Transverse colon (tissue), 4 donors: ENCODE measurements at regions not wholly inside any gene's neighbourhood (a gene's known extent, or its start where the extent isn't known, plus 50 kb on each side); places are given as distances from the start of the nearest gene placed in this dataset.
A peak's percentile ranks its signal among the peaks of the same experiment; 100 is the strongest.

ENCODE experiments used
- DNase-seq: peaks from one replicate; pipeline ENCODE4 v3.0.0-alpha.2; 2019
- H3K27ac ChIP-seq, 4 donors: fragments of 200-600 bp; sonication (generic); 2 replicates each; pipeline ENCODE4 v1.5.1; 2016 to 2018; ENCODE audit warnings: inconsistent platforms in 4 of 4
- H3K27me3 ChIP-seq: fragments of 200-600 bp; sonication (generic); 2 replicates; pipeline ENCODE4 v1.5.1; 2017; ENCODE audit warnings: inconsistent platforms
- H3K36me3 ChIP-seq, 4 donors: fragments of 200-600 bp; sonication (generic); 2 replicates each; pipeline ENCODE4 v1.5.1; 2017 to 2019; ENCODE audit warnings: inconsistent platforms in 4 of 4
- H3K4me1 ChIP-seq, 4 donors: fragments of 200-600 bp; sonication (generic); 2 replicates each; pipeline ENCODE4 v1.5.1; 2017 to 2020; ENCODE audit warnings: inconsistent platforms in 4 of 4
- H3K4me3 ChIP-seq, 4 donors: fragments of 200-600 bp; sonication (generic); 1 replicate in 1 of 4; 2 replicates in 3 of 4; pipeline versions ENCODE4 v1.5.1 to v1.6.1; 2017 to 2019; ENCODE audit warnings: inconsistent platforms in 4 of 4
- H3K9me3 ChIP-seq, 2 donors: fragments of 200-600 bp; sonication (generic); 2 replicates each; pipeline ENCODE4 v1.5.1; 2017 to 2019; ENCODE audit warnings: inconsistent platforms in 2 of 2
- EP300 ChIP-seq: sonication (generic); formaldehyde crosslinking; IDR thresholded peaks from one replicate; pipeline ENCODE4 v1.6.1; 2017; ENCODE audit warnings: antibody characterized with exemption, low read depth
- POLR2A ChIP-seq: fragments of 450-650 bp; IDR thresholded peaks from one replicate; pipeline ENCODE4 v1.6.1; 2016; ENCODE audit warnings: antibody characterized with exemption, mild to moderate bottlenecking, moderate library complexity
- POLR2AphosphoS5 ChIP-seq, 3 donors: sonication (generic); formaldehyde crosslinking; IDR thresholded peaks; one replicate each; pipeline ENCODE4 v1.6.1; 2016; ENCODE audit warnings: antibody characterized with exemption in 3 of 3
- WGBS, 2 donors: methylation state at CpG; one replicate each; pipeline ENCODE4 v1.1.5; 2018; ENCODE audit warnings: low coverage in 1 of 2; 5-methylcytosine and 5-hydroxymethylcytosine counted together
- in situ Hi-C, 4 donors: fragments of 200-750 bp; cut with MboI; loops; one replicate each; pipeline versions ENCODE4 v1.15.0 to v1.15.1; 2017; ENCODE audit warnings: low sequenced_read_pairs in 3 of 4, low pct_ligation_motif_present in 1 of 4, low pct_unique_long_range_greater_than_20kb in 1 of 4
- intact Hi-C: fragments of 100-400 bp; cut with DNase I; formaldehyde crosslinking; loops from one replicate; pipeline ENCODE4 v1.15.1; 2023; ENCODE audit warnings: low total_unique reads
- TF ChIP-seq, protein P1 (sequence below), 5 experiments: fragments of 200-600 bp in 3 of 5; fragments of 450-650 bp in 2 of 5; sonication (generic) in 3 of 5; IDR thresholded peaks; 1 replicate in 2 of 5; 2 replicates in 3 of 5; pipeline ENCODE4 v1.5.1; 2016 to 2017; ENCODE audit warnings: antibody characterized with exemption in 5 of 5, inconsistent platforms in 3 of 5, mild to moderate bottlenecking in 2 of 5, moderate library complexity in 1 of 5

DNA sequence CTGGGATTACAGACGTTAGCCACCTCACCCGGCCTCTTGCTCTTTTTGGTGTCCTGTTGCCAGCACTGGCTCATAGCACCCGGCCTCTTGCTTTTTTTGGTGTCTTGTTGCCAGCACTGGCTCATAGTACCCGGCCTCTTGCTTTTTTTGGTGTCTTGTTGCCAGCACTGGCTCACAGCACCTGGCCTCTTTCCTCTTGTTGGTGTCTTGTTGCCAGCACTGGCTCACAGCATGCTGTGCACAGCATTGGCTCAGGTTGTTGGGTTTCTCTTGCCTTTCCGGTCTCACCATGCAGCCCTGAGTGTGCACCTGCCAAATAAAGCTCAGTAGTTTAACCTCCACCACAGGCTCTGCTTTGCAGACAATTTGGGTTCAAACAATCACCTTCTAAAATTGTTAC is 208.2 kb downstream of the THBS2 start:
- in situ Hi-C loops (no loop called here), intact Hi-C loops (no loop called here)
- Histone ChIP-seq H3K4me3 (no peak overlapping the region), H3K27ac (no peak overlapping the region), H3K27me3 (no peaks in the 10 kb centered on the region), H3K9me3 (no peaks in the 10 kb centered on the region), H3K36me3 (no peaks in the 10 kb centered on the region), H3K4me1 (no peaks in the 10 kb centered on the region)
- no peak for DNase-seq
- TF ChIP-seq, protein P1, sequence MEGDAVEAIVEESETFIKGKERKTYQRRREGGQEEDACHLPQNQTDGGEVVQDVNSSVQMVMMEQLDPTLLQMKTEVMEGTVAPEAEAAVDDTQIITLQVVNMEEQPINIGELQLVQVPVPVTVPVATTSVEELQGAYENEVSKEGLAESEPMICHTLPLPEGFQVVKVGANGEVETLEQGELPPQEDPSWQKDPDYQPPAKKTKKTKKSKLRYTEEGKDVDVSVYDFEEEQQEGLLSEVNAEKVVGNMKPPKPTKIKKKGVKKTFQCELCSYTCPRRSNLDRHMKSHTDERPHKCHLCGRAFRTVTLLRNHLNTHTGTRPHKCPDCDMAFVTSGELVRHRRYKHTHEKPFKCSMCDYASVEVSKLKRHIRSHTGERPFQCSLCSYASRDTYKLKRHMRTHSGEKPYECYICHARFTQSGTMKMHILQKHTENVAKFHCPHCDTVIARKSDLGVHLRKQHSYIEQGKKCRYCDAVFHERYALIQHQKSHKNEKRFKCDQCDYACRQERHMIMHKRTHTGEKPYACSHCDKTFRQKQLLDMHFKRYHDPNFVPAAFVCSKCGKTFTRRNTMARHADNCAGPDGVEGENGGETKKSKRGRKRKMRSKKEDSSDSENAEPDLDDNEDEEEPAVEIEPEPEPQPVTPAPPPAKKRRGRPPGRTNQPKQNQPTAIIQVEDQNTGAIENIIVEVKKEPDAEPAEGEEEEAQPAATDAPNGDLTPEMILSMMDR (IDR thresholded peaks at IDR 0.05): no peak
- TF ChIP-seq EP300: no peak
- TF ChIP-seq POLR2A: no peak
- no peak for TF ChIP-seq POLR2AphosphoS5 (IDR thresholded peaks at IDR 0.05)
- WGBS, 2 donors: 54 to 75% methylated on average over 4 to 5 of the region's 5 CpGs

DNA sequence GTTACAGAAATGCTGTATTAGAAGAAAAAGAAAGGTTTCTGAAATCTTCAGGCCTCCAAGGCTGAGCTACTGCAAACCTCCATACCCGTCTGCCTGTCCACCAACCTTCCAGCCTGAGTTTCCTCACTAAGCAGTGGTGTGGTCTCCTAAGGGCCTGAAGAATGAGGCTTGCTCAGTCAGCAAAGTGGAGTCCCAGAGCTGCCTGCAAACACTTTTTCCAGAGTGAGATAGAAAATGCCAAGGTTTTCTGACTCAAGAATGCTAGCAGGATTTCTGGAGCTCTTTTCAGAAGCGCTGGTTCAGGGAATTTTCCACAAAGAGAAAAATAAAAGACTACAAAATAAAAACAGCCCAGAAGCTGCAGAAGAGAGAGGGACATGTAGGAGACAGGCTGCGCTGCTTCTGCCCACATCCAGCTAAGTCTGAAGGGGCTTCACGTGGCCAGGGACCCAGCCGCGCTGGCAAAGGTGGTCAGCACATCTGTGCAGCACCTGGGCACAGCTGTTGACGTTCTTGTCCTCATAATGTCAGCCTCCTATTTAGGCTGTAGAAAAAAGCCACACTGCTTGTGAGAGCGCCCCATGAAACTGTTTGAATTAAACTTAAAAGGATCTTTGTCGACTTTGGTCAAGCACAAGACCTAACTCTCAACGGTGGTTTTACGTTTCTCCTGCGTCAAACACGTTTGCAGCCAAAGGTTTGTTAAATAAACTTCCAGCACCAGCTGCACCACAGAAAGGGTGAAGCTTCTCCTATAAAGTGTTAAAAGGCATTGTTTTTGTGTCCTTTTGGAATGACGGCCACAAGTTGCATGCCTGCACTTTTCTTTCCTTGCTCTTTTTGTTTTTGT is 209.0 kb downstream of the THBS2 start:
- no peaks in the 10 kb centered on the region for H3K4me1 ChIP-seq
- TF ChIP-seq POLR2A (no peak), POLR2AphosphoS5 (IDR thresholded peaks at IDR 0.05) (no peak), EP300 (no peak)
- intact Hi-C loops (no loop called here), in situ Hi-C loops (no loop called here)
- no peaks in the 10 kb centered on the region for H3K9me3 ChIP-seq
- DNase-seq: no peak
- H3K36me3 ChIP-seq: no peaks in the 10 kb centered on the region
- no peaks in the 10 kb centered on the region for H3K27me3 ChIP-seq
- peak overlapping the region in 1 of 4 donors; percentile 57 for H3K27ac ChIP-seq
- H3K4me3 ChIP-seq: no peak overlapping the region
- WGBS, 2 donors: 65 to 71% methylated on average over 4 to 14 of the region's 14 CpGs

- intact Hi-C loops (no loop called here), in situ Hi-C loops (no loop called here)
- no peak for TF ChIP-seq EP300
- no peak for TF ChIP-seq POLR2AphosphoS5 (IDR thresholded peaks at IDR 0.05)
- TF ChIP-seq POLR2A: no peak
- TF ChIP-seq, protein P1 (IDR thresholded peaks at IDR 0.05): no peak
- Histone ChIP-seq H3K36me3 (no peaks in the 10 kb centered on the region), H3K27me3 (no peaks in the 10 kb centered on the region), H3K4me3 (no peak overlapping the region), H3K9me3 (no peaks in the 10 kb centered on the region), H3K4me1 (no peaks in the 10 kb centered on the region), H3K27ac (no peak overlapping the region)
- no peak for DNase-seq
- WGBS, 2 donors: 67 to 94% methylated on average over 1 to 5 of the region's 5 CpGs
These were observed 211.6 kb downstream of the THBS2 start for GRCh38 chr6:169042061-169042460.

DNA sequence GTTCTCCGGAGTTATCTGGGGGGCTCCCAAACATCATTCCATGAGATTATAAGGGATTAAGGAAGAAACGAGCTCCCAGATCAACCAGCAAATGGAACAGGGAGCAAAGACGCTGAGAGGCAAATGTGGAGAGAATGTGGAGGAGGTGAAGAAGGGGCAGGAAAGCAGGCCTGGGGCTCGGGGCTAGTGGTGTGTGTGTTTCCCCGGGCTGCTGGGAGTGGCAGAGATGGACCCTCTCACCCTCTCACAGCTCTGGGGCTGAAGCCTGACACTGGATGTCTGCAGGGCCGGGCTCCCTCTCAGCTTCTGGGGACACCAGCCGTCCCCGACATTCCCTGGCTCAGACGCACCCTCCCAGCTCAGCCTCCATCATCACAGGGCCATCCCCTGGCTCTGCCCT is 212.6 kb downstream of the THBS2 start:
- in situ Hi-C loops (no loop called here), intact Hi-C loops (no loop called here)
- TF ChIP-seq POLR2AphosphoS5 (IDR thresholded peaks at IDR 0.05): no peak
- TF ChIP-seq, protein P1 (IDR thresholded peaks at IDR 0.05): no peak
- no peak for TF ChIP-seq EP300
- TF ChIP-seq POLR2A: no peak
- 81% methylated on average over 9 of the region's 9 CpGs; no CpG with 5 or more reads in 1 of the 2 donors for WGBS, 2 donors
- no peak for DNase-seq
- Histone ChIP-seq H3K4me3 (no peak overlapping the region), H3K4me1 (no peaks in the 10 kb centered on the region), H3K27me3 (no peaks in the 10 kb centered on the region), H3K27ac (no peak overlapping the region), H3K9me3 (no peaks in the 10 kb centered on the region), H3K36me3 (no peaks in the 10 kb centered on the region)
